ENCODE measurements at regions not wholly inside any gene's neighbourhood (a gene's known extent, or its start where the extent isn't known, plus 50 kb on each side); places are given as distances from the start of the nearest gene placed in this dataset.

DNA sequence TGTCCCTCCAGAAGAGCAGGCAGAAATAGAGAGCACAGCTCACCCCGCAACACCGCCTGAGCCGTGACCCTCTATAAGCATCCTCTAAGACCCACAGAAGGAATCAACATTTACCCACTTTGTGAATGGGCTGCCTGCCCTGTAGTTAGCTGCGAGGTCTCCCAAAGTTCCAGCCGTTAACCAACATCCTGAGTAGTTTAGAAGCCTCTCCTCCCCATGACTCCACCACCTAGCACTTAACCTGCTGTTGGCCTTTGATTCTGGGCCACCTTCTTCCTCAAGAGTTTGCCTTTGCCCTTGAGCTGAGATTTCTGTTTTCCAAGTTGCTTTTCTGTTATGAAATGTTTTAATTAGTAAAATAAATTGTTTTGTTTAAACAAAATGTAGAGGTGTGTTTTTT is 75.8 kb downstream of the NUDT10 start:
- TF ChIP-seq GATA2 (CRISPR knock-in tag; IDR thresholded peaks at IDR 0.05) (no peak), TAF1 (IDR thresholded peaks at IDR 0.05; ENCODE audit: borderline replicate concordance, low read depth, low read length) (no peak), EZH2phosphoT487 (IDR thresholded peaks at IDR 0.05; ENCODE audit: borderline replicate concordance, low read depth) (no peak), SMC3 (IDR thresholded peaks at IDR 0.05; ENCODE audit: low read depth, low read length) (no peak), POLR2AphosphoS5 (IDR thresholded peaks at IDR 0.05; ENCODE audit: low read depth, low read length) (no peak), RAD21 (IDR thresholded peaks at IDR 0.05; ENCODE audit: low read length) (no peak), MXI1 (IDR thresholded peaks at IDR 0.05; ENCODE audit: low read depth, low read length) (no peak)
- TF ChIP-seq, protein P1, sequence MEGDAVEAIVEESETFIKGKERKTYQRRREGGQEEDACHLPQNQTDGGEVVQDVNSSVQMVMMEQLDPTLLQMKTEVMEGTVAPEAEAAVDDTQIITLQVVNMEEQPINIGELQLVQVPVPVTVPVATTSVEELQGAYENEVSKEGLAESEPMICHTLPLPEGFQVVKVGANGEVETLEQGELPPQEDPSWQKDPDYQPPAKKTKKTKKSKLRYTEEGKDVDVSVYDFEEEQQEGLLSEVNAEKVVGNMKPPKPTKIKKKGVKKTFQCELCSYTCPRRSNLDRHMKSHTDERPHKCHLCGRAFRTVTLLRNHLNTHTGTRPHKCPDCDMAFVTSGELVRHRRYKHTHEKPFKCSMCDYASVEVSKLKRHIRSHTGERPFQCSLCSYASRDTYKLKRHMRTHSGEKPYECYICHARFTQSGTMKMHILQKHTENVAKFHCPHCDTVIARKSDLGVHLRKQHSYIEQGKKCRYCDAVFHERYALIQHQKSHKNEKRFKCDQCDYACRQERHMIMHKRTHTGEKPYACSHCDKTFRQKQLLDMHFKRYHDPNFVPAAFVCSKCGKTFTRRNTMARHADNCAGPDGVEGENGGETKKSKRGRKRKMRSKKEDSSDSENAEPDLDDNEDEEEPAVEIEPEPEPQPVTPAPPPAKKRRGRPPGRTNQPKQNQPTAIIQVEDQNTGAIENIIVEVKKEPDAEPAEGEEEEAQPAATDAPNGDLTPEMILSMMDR (IDR thresholded peaks at IDR 0.05), result no peak
- TF ChIP-seq, protein P2, sequence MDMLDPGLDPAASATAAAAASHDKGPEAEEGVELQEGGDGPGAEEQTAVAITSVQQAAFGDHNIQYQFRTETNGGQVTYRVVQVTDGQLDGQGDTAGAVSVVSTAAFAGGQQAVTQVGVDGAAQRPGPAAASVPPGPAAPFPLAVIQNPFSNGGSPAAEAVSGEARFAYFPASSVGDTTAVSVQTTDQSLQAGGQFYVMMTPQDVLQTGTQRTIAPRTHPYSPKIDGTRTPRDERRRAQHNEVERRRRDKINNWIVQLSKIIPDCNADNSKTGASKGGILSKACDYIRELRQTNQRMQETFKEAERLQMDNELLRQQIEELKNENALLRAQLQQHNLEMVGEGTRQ (IDR thresholded peaks at IDR 0.05; ENCODE audit: borderline replicate concordance, low read depth, low read length), result no peak

All from SK-N-SH (cell line).